GM18502 (cell line): ENCODE measurements at regions not wholly inside any gene's neighbourhood (a gene's known extent, or its start where the extent isn't known, plus 50 kb on each side); places are given as distances from the start of the nearest gene placed in this dataset.
"Not testable (repeated sequence)": the region's sequence is repeated elsewhere in the genome, so short reads cannot be mapped to it uniquely, and the experiment has no call there.

Source experiments
- ATAC-seq: cut with Tn5 transposase; IDR thresholded peaks from one replicate; pipeline ENCODE4 v1.9.1; 2021; ENCODE audit warnings: mild to moderate bottlenecking; ENCODE audit not compliant: unreplicated experiment, poor library complexity

DNA sequence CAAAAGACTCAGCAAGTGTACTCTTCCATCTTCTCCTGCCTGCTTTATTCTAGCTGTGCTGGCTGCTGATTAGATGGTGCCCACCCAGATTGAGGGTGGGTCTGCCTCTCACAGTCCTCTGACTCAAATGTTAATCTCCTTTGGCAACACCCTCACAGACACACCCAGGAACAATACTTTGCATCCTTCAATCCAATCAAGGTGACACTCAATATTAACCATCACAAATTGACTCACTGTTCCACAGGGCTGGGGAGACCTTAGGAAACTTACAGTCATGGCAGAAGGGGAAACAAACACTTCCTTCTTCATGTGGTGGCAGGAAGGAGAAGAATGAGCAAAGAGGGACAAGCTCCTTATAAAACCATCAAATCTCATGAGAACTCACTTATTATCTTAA lies 94.9 kb upstream of the PLSCR5 start:
- not testable (repeated sequence) for ATAC-seq

GRCh38 chr3:146692254-146692653 lies 87.1 kb upstream of the PLSCR5 start:
- no peak for ATAC-seq

- ATAC-seq = no peak
These were observed 80.1 kb upstream of the PLSCR5 start for GRCh38 chr3:146685050-146685814.

GRCh38 chr3:146682171-146682570 lies 77.0 kb upstream of the PLSCR5 start:
- no peak for ATAC-seq

DNA sequence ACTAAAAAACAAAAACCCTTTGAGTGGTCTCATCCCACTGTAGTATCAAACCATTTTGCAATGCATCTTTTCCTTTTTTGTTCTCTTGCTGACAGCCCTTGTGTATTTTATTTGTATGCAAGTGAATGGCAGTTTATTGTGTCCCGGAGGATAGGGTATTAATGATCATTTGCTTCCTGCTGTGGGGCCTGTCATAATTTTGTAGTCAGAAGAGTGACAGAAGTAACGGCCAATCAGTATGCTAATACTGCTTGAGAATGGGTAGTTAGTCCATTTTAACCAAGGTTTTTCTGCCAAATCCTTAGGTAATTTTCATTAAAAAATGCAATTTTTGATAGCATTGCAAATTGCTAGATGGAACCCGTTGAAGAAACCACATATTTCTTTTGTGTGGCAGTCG lies 75.5 kb upstream of the PLSCR5 start:
- no peak for ATAC-seq

- no peak for ATAC-seq
These were observed 74.8 kb upstream of the PLSCR5 start for GRCh38 chr3:146679995-146680394.

DNA sequence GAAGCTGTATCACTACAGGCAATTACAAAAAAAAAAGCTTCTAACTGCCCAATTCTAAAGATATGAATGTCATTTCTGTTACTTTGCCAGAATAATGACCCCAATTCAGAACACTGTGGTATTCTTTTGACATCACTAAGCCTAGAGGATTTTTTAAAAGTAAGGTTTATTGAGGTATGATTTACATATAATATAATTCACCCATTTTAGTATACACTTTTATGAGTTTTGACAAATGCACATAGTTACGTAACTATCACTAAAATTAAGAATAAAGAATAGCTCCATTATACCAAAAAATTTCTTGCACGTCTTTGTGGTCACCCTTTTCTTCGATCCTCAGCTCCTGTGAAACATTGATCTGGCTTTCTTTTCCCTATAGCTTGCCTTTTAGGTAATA lies 74.0 kb upstream of the PLSCR5 start:
- no peak for ATAC-seq

- ATAC-seq = no peak
These were observed 67.8 kb upstream of the PLSCR5 start for GRCh38 chr3:146672941-146673340.

DNA sequence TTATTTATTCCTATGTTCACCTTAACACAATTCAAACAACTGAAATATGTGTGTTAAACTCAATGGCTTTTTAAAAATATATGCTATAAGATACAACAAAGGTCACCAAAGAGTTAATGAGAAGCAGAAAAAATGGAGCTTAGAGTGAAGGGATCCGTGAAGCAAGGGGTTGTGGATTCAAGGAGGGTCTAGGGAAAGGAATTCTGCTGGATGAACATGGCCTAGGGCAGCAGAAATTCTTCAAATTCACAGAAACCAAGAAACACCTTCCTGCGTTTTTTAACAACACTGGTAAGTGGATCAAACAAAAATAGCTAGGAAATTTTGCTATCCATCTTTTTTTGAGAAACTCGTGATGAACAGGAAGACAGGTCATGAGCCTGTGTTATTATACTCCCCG lies 59.3 kb upstream of the PLSCR5 start:
- no peak for ATAC-seq

- no peak for ATAC-seq
These were observed 53.7 kb upstream of the PLSCR5 start for GRCh38 chr3:146658841-146659240.

DNA sequence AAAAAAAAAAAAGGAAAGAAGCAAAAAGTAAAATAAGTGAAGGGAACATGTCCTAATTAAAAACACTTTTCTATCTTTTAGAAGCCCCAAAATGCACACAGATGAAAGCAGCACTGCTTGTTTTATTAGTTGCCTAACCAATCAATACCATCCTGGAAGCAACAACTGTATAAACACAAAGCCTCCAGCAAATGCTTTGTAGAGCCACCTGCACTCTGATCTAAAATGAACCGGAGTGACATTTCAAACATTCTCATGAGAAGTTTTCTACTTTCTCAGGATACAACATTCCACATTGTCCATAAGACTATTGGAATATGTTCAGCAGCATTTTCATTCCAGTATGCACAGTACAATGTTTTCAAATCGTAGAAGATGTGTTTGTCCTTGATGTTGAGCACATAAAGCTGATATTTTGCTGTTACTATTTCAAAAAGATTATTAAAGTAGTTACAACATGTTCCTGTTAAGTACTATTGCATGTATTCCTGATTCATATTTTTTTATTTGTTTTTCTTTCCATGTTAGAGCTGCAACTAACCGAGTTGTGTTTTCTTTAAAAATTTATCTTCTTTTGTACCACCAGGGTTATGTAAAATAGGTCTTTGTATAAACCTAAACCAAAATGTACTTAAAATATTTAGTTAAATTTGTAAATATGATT lies 50.3 kb upstream of the PLSCR5 start:
- no peak for ATAC-seq
